Astrocyte (in vitro differentiated cells and primary cell): ENCODE measurements at regions not wholly inside any gene's neighbourhood (a gene's known extent, or its start where the extent isn't known, plus 50 kb on each side); places are given as distances from the start of the nearest gene placed in this dataset.

ENCODE experiments used
- EZH2 ChIP-seq: IDR thresholded peaks from 2 replicates; pipeline ENCODE4 v1.6.1; 2012; ENCODE audit warnings: mild to moderate bottlenecking, low read length, inconsistent platforms; ENCODE audit not compliant: insufficient read depth
- TF ChIP-seq, protein P1 (sequence below): IDR thresholded peaks from 2 replicates; pipeline ENCODE4 v1.5.1; 2011; ENCODE audit warnings: low read depth, mild to moderate bottlenecking, inconsistent platforms, low read length, moderate library complexity; ENCODE audit not compliant: insufficient read depth

DNA sequence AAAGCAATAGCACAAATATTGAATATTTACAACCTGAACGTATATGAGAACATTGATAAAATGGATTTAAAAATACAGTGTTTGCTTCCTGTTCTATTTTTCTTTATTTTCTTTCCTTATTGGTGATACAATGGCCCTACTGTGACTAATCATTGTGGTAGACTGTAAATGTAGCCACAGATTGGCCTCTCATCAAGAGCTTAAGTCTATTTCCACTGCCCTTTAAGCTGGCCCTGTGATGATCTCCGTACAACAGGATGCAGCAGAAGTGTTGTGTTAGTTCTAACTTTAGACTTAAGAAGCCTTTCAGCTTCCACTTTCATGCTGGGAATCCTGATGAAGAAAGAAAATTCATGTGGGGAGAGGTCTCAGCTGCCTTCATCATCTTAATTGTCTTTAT is 285.6 kb upstream of the B3GALT2 start:
- TF ChIP-seq, protein P1, sequence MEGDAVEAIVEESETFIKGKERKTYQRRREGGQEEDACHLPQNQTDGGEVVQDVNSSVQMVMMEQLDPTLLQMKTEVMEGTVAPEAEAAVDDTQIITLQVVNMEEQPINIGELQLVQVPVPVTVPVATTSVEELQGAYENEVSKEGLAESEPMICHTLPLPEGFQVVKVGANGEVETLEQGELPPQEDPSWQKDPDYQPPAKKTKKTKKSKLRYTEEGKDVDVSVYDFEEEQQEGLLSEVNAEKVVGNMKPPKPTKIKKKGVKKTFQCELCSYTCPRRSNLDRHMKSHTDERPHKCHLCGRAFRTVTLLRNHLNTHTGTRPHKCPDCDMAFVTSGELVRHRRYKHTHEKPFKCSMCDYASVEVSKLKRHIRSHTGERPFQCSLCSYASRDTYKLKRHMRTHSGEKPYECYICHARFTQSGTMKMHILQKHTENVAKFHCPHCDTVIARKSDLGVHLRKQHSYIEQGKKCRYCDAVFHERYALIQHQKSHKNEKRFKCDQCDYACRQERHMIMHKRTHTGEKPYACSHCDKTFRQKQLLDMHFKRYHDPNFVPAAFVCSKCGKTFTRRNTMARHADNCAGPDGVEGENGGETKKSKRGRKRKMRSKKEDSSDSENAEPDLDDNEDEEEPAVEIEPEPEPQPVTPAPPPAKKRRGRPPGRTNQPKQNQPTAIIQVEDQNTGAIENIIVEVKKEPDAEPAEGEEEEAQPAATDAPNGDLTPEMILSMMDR = no peak
- no peak for TF ChIP-seq EZH2
